KMS-11 (cell line): ENCODE measurements at regions not wholly inside any gene's neighbourhood (a gene's known extent, or its start where the extent isn't known, plus 50 kb on each side); places are given as distances from the start of the nearest gene placed in this dataset.

Experiments used
- H2AFZ ChIP-seq: fragments of 200-600 bp; sonication (generic); 2 replicates; pipeline ENCODE4 v1.6.1; 2016; ENCODE audit warnings: antibody characterized with exemption, mixed run types, low read depth
- H3K27ac ChIP-seq: fragments of 200-600 bp; sonication (generic); 2 replicates; pipeline ENCODE4 v1.6.1; 2016; ENCODE audit warnings: mild to moderate bottlenecking, mixed run types
- H3K27me3 ChIP-seq: fragments of 200-600 bp; sonication (generic); 2 replicates; pipeline ENCODE4 v1.6.1; 2017; ENCODE audit warnings: mild to moderate bottlenecking, low read depth, mixed run types, moderate library complexity; ENCODE audit not compliant: insufficient read depth
- H3K36me3 ChIP-seq: fragments of 200-600 bp; sonication (generic); 2 replicates; pipeline ENCODE4 v1.6.1; 2017; ENCODE audit warnings: mild to moderate bottlenecking, mixed run types; ENCODE audit not compliant: insufficient read depth
- H3K4me1 ChIP-seq: fragments of 200-600 bp; sonication (generic); 2 replicates; pipeline ENCODE4 v1.6.1; 2016; ENCODE audit warnings: mild to moderate bottlenecking, low read depth, mixed run types; ENCODE audit not compliant: poor library complexity, severe bottlenecking
- H3K4me2 ChIP-seq: fragments of 200-600 bp; sonication (generic); 2 replicates; pipeline ENCODE4 v1.7.0; 2016; ENCODE audit warnings: mild to moderate bottlenecking, mixed run types
- H3K4me3 ChIP-seq: fragments of 200-600 bp; sonication (generic); IDR thresholded peaks from 2 replicates; pipeline ENCODE4 v1.6.1; 2017; ENCODE audit warnings: low read depth, low read length, mixed read lengths; ENCODE audit not compliant: insufficient read depth
- H3K79me2 ChIP-seq: fragments of 200-600 bp; sonication (generic); 2 replicates; pipeline ENCODE4 v1.6.1; 2016; ENCODE audit warnings: low read depth, mixed run types; ENCODE audit not compliant: insufficient read depth
- H3K9ac ChIP-seq: fragments of 200-600 bp; sonication (generic); 2 replicates; pipeline ENCODE4 v1.6.1; 2016; ENCODE audit warnings: mild to moderate bottlenecking, mixed run types
- H4K20me1 ChIP-seq: fragments of 200-600 bp; sonication (generic); 2 replicates; pipeline ENCODE4 v1.6.1; 2016; ENCODE audit warnings: mild to moderate bottlenecking, mixed run types; ENCODE audit not compliant: insufficient read depth
- TF ChIP-seq, protein P1 (sequence below): fragments of 200-600 bp; sonication (generic); conservative IDR thresholded peaks from 2 replicates; pipeline ENCODE4 v1.6.1; 2017; ENCODE audit warnings: low read depth, mild to moderate bottlenecking, antibody characterized with exemption, low read length, moderate library complexity, mixed read lengths

DNA sequence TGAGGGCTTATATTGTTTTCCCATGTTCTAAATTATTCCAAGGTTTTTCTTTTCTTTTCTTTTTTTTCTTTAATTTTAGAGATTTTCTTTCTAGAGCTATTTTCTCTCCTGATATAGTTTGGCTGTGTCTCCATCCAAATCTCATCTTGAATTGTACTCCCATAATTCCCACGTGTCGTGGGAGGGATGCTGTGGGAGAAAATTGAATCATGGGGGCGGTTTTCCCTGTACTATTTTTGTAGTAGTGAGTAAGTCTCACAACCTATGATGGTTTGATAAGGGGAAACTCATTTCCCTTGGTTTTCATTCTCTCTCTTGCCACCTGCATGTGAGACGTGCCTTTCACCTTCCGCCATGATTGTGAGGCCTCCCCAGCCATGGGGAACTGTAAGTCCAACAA, 1906.4 kb upstream of the PRR20A start:
- H3K27ac ChIP-seq, result no peak overlapping the region
- no peak overlapping the region for H3K4me3 ChIP-seq
- no peaks in the 10 kb centered on the region for H3K27me3 ChIP-seq
- H4K20me1 ChIP-seq, result no peaks in the 10 kb centered on the region
- H3K4me1 ChIP-seq, result no peaks in the 10 kb centered on the region
- TF ChIP-seq, protein P1, sequence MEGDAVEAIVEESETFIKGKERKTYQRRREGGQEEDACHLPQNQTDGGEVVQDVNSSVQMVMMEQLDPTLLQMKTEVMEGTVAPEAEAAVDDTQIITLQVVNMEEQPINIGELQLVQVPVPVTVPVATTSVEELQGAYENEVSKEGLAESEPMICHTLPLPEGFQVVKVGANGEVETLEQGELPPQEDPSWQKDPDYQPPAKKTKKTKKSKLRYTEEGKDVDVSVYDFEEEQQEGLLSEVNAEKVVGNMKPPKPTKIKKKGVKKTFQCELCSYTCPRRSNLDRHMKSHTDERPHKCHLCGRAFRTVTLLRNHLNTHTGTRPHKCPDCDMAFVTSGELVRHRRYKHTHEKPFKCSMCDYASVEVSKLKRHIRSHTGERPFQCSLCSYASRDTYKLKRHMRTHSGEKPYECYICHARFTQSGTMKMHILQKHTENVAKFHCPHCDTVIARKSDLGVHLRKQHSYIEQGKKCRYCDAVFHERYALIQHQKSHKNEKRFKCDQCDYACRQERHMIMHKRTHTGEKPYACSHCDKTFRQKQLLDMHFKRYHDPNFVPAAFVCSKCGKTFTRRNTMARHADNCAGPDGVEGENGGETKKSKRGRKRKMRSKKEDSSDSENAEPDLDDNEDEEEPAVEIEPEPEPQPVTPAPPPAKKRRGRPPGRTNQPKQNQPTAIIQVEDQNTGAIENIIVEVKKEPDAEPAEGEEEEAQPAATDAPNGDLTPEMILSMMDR, result no peak
- H2AFZ ChIP-seq, result no peak overlapping the region
- H3K36me3 ChIP-seq, result no peaks in the 10 kb centered on the region
- no peak overlapping the region for H3K9ac ChIP-seq
- H3K4me2 ChIP-seq, result no peak overlapping the region
- no peaks in the 10 kb centered on the region for H3K79me2 ChIP-seq

DNA sequence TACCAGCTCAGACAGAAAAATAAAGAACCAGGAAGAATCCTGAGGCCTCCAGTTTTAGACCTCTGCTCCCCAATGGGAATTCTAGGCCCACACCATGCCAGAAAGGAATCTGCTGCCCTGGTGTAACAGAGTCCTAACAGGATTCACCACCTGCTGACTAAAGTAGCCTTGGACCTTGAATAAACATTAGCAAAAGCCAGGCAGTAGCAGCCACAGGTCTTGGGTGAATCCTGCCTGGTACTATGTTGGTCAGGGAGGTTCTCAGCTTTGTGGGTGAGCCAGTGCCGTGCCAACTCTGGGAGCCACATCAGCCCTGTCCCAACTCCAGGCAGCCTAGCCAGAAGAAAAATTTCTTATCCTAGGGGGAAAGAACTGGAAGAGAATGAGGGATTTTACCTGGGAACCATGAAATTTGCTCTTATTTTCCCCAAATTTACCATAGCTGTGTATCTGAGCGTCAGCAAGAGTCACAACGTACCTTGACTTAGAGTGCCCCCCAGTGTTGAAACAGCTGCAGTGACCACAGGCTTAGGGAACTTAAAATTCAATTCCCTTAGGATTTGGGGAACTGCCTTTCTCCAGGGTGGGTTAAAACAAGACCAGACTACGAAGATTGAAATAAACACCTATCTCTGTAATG, 1895.6 kb upstream of the PRR20A start:
- Histone ChIP-seq H3K27me3 (no peaks in the 10 kb centered on the region), H3K9ac (no peak overlapping the region), H3K4me1 (no peaks in the 10 kb centered on the region), H3K36me3 (no peaks in the 10 kb centered on the region), H2AFZ (no peak overlapping the region), H3K27ac (no peak overlapping the region), H3K4me3 (no peak overlapping the region), H3K4me2 (no peak overlapping the region), H4K20me1 (no peaks in the 10 kb centered on the region), H3K79me2 (no peaks in the 10 kb centered on the region)
- TF ChIP-seq, protein P1, result 0 out of 2 replicates have a peak, but pooled peaks have one; percentile 20

DNA sequence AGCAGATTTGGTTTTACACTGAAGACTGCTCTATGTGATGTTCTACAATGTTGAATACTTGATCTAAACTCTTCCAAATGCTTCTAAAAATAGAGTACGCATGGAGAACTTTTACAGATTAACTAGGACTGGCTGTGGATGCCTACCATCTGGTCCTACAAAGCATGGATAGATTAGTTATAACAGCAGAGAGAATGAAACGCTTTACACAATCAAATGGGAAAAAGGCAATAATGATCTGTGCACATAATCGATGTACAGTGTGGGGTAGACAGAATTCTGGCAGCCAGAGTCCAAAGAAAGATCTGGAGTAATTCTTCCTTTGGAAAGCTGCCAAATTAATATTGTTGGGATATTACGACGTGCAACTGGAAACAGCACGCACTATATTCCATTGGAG, 1885.5 kb upstream of the PRR20A start:
- TF ChIP-seq, protein P1, result no peak
- H3K4me2 ChIP-seq, result no peak overlapping the region

DNA sequence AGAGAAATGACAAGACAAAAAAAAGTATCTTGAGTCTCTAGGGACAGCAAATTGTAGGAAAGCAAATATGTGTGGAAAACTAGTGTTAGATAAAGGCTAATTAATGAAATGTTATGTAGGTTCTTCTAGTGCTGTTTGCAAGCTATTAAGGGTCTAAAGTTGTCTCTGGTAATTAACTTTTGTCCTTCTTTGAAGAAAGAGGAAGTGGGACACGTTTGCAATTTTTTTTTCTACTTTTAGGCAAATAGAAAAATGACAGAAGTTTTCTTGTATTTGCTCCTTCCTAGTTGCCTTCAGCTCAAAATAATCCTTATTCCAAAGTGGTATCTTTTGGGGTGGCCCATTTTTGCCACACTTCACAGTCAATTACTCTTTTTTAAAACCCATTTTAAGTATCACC, 1877.7 kb upstream of the PRR20A start:
- Histone ChIP-seq H3K27me3 (no peaks in the 10 kb centered on the region), H3K4me3 (no peak overlapping the region), H4K20me1 (no peaks in the 10 kb centered on the region), H3K36me3 (no peaks in the 10 kb centered on the region), H3K79me2 (no peaks in the 10 kb centered on the region), H3K27ac (no peak overlapping the region), H3K4me1 (no peaks in the 10 kb centered on the region), H2AFZ (no peak overlapping the region), H3K9ac (no peak overlapping the region), H3K4me2 (no peak overlapping the region)
- TF ChIP-seq, protein P1, result no peak

More for the DNA sequence above, 1885.5 kb upstream of the PRR20A start:
- Histone ChIP-seq H3K27me3 (no peaks in the 10 kb centered on the region), H3K9ac (no peak overlapping the region), H4K20me1 (no peaks in the 10 kb centered on the region), H3K27ac (no peak overlapping the region), H3K4me3 (no peak overlapping the region), H3K4me1 (no peaks in the 10 kb centered on the region), H3K79me2 (no peaks in the 10 kb centered on the region), H2AFZ (no peak overlapping the region), H3K36me3 (no peaks in the 10 kb centered on the region)
